Fibroblast of gingiva (primary cell): ENCODE measurements at regions not wholly inside any gene's neighbourhood (a gene's known extent, or its start where the extent isn't known, plus 50 kb on each side); places are given as distances from the start of the nearest gene placed in this dataset.

Source experiments
- DNase-seq: peaks from one replicate; pipeline ENCODE4 v3.0.0-alpha.2; 2011; ENCODE audit warnings: low read depth

- DNase-seq, result no peak
Observed at GRCh38 chr10:8893102-8893501, 838.6 kb downstream of the GATA3 start.

- no peak for DNase-seq
Observed at GRCh38 chr10:8894148-8894547, 839.7 kb downstream of the GATA3 start.

DNA sequence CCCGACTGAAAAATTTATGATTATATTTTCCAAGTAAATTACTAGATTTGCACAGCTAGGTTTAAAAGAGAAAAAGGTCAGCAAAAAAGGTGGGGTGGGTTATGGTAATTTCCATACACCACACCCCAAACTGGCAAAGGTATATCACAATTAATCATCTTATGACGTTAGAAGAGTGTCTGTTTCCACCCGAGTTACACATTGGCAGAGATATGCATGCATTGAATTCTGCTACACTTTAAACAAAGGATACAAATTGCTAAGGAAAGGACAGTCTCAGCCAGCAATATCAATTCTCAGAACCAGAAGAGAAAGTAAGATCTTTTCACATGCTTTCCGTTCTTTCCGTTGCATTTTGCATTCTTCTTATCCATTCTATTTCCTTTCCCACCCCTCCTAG is 843.3 kb downstream of the GATA3 start:
- DNase-seq, result no peak

GRCh38 chr10:8898745-8899330 is 844.4 kb downstream of the GATA3 start:
- DNase-seq, result no peak

DNA sequence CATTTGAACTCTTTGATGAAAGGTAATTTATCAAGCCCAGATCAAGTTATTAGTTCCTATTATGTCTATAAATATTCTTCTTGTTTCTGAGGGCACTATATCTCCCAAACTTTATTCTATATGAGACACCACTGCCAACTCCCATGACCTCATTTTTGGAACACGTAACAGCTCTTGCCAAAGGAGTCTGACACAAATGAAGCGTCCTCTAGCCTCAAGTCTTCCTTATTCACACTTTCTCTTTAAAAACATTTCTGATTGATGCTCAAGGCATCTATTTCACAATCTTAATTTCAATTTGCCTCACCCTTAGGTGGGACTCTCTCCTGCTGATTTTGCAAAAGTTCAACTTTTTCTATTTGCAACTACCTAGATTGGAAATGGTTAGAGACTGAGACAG is 848.4 kb downstream of the GATA3 start:
- DNase-seq, result no peak

GRCh38 chr10:8908013-8908412 is 853.5 kb downstream of the GATA3 start:
- no peak for DNase-seq

- no peak for DNase-seq
Observed at GRCh38 chr10:8910314-8910713, 855.8 kb downstream of the GATA3 start.

DNA sequence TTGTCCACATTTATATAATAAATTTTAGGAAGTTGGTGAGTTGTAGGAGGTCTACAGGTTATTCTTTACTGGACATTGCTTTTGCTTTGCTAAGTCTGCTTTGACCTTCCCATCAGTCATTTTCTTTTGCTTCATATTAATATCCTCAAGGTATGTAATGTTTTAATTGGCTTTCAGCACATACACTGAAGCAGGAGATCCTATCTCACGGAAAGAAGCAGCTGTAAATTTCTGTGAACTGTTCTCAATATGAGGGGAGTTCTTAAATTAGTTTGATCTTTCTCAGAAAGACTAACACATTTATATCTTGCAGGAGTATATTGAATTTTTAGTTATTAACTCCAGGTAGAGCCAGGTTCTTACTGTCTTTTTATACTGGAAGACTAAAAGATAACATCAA is 856.5 kb downstream of the GATA3 start:
- DNase-seq, result no peak

DNA sequence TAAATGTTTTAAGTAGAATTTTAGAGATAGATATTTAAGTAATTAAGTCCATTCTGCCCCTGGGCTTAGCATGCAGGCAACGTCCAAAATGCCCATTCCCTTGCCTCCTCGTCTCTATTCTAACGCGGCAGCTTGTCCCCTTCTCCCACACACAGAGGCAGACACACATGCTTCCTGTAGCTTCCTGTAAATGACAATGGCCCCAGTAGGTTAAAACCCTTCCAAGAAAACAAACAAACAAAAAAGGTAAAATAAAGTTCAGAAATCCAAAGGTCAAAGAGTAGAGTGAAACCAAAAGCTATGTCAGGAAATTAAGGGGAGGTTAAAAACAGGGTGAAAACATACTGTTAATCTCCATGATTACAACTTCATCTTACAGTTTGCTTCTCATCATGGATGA is 857.6 kb downstream of the GATA3 start:
- DNase-seq, result no peak

DNA sequence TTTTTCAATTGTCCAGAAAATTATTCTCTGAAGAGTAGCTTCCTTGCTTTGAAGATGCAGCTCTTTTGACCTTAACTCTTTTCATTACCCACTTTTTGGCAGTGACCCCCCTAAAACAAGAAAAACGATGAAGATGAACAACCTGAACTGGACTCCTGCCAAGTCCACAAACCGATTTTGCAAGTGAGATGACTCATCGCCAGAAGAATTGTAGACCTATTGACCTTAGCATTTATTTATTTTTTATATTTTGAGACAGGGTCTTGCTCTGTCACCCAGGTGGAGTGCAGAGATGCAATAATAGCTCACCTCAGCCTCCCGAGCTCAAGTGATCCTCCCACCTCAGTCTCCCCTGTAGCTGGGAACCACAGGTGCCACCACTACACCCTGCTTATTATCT is 859.2 kb downstream of the GATA3 start:
- no peak for DNase-seq

- no peak for DNase-seq
Observed at GRCh38 chr10:8919280-8919679, 864.8 kb downstream of the GATA3 start.

GRCh38 chr10:8921568-8921967 is 867.1 kb downstream of the GATA3 start:
- no peak for DNase-seq

DNA sequence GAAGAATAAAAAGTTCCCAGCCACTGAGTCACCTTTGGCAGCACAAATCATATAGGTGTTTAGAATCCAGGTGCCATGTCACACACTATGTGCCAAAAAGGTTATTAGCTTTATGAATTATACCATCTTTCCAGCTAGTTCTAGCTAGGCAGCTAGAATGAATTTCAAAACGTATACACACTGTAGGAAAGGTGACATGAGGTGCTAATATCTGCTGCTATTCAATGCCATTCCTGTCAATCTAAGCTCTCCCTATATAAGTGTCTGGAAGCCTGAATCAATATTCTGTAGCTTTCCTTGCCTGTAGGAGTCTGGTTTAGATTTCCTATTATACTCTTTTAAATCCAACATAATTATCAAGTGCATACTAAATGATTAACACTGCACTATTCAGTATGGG is 868.6 kb downstream of the GATA3 start:
- DNase-seq, result no peak

DNA sequence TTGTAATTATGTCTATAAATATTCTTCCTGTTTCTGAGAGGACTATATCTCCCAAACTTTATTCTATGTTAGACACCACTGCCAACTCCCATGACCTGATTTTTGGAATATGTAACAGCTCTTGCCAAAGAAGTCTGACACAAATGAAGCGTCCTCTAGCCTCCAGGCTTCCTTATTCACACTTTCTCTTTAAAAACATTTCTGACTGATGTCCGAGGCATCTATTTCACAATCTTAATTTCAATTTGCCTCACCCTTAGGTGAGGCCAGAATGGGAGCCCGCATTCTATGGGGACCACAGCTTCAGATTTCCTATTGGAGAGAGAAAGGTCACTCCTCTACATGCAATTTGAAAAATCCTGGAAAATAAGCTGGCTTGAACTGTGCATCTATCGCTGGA is 873.2 kb downstream of the GATA3 start:
- DNase-seq, result no peak

DNA sequence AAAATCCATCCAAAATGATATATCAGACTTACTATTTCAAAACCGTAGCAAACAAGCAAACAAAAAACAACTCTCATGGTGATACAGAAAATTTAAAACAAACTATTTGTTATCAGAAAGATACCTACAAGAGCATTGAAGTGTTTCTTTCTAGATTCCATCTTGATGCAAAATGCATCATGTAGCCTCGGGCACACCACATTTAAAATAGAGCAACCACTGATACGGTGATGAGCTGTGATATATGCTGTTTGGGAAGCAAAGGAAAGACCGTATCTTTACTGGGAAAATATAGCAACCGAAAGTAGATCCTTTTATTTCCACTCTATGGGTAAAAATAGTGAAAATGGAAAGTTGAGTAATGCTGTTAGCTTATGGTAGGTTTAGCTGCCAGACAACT is 892.0 kb downstream of the GATA3 start:
- DNase-seq, result no peak

GRCh38 chr10:8950978-8951377 is 896.5 kb downstream of the GATA3 start:
- DNase-seq, result no peak

GRCh38 chr10:8951440-8952089 is 897.1 kb downstream of the GATA3 start:
- DNase-seq, result no peak

DNA sequence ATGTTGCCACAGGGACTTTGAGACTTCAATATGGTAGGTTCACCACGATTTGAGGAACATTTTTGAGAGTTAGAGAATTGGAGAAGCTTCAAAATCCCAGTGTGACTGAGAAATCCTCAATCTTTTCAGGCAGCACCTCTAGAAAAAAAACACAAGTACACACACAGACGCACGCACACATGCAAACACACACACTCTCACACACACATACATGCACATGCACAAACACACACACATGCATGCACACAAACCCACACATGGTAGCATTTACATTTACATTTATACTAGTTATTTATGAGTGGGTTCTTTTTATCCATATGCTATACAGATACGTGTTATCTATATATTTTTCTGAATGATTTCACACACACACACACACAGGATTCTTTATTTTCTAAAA is 901.9 kb downstream of the GATA3 start:
- DNase-seq, result no peak

GRCh38 chr10:8962249-8962648 is 907.8 kb downstream of the GATA3 start:
- no peak for DNase-seq

DNA sequence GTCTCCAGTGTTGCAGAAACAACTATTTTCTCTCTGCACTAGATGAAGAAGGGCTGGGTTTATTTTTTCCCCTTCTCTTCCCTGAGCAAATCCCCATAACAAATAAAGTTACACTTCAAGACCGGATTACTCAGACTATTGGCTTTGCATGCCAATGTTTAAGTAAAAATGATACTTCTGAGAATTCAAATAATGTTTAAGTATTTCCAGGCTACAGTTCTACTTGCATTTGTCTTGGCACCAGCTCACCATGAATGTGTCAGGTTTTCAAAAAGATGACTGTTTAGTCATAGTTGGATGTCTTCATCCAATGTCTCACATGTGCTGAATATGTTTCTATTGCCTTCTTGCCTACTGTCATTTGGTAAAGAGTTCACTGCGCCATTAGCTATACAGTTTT is 912.6 kb downstream of the GATA3 start:
- DNase-seq, result no peak

DNA sequence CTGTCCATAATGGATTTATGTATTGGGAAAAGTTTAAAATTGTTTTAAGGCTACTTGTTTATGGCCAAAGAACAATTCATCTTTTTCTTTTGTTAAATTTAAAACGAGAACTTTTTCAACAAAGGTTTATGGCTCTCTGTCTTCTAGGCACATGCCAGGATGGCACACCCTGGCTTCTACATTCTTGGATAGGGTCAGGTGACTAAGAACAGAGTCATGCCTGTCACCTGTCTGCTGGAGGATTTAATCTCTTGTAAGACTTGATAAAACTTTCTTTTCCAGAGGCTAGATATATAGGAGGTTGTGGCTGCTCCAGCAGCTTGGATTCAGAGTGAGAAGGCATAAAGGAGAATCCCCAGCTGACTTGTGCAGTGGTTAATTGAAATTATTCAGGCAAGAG is 915.4 kb downstream of the GATA3 start:
- no peak for DNase-seq

DNA sequence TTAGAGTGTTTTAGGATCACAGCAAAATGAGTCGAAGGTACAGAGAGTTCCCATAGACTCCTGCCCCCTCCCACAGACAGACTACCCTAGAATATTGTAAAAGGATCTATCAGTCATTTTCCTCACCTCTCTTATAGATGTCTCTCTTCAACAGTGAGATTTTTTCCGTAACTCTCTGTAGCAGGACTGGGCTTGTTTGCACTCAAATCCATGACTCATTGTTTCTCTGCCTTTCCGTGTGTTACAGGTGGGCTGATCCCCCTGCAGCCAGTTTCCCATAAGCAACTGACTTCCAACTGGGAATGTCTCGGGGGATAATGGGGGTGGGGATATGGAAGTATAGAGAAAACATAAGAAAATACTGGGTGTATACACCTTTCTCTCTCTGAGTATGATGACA is 921.0 kb downstream of the GATA3 start:
- no peak for DNase-seq

GRCh38 chr10:8978100-8978499 is 923.6 kb downstream of the GATA3 start:
- no peak for DNase-seq

DNA sequence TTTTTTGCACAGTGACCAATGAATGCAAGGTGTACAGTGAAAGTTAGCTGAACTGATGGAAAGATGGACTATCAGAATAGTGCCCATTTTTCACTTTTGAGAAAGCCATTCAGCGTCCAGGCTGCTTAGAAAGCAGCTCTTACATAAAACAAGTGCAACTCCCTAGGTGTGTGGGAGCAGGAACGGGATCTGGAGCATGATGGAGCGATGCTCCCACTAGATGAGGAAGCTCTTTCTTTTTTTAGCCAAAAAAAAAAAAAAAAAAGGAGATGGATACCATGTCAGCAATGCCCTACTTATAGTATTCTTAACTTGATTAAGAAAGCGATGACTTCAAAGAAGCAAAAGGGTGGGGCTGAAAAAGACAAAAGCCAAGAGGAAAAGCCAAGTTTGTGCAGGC is 925.5 kb downstream of the GATA3 start:
- DNase-seq, result no peak
